HCT116 (cell line): ENCODE measurements at regions not wholly inside any gene's neighbourhood (a gene's known extent, or its start where the extent isn't known, plus 50 kb on each side); places are given as distances from the start of the nearest gene placed in this dataset.

Experiments used
- ATAC-seq: fragments of 200-7000 bp; cut with Tn5 transposase; 2 replicates; pipeline ENCODE4 v1.9.1; 2020; ENCODE audit warnings: mild to moderate bottlenecking, moderate library complexity
- BruUV-seq: library from RNA; stranded (reverse); fragments of 400-500 nt; replicated peaks from 2 replicates; lab custom pipeline; 2021; lab: Mats Ljungman, UMichigan
- CTCF ChIA-PET: fragments of 300-600 bp; sonication (Branson Sonifier 250); formaldehyde crosslinking; loops from one replicate; lab custom pipeline; 2021; ENCODE audit warnings: antibody characterized with exemption; lab: Charles Lee
- POLR2A ChIA-PET: fragments of 300-600, 350-600 bp; sonication (Branson Sonifier 250); formaldehyde crosslinking; loops from one replicate; lab custom pipeline; 2021; ENCODE audit warnings: antibody characterized with exemption; lab: Charles Lee
- RAD21 ChIA-PET, 2 experiments: fragments of 300-600 bp; sonication (Branson Sonifier 250); formaldehyde crosslinking; loops; one replicate each; lab custom pipeline; 2023; ENCODE audit warnings: low total read pairs in 2 of 2; ENCODE audit not compliant: uncharacterized antibody in 2 of 2, unreplicated experiment in 2 of 2, low non-redundant PET in 1 of 2; lab: Charles Lee
- DNase-seq: peaks from one replicate; pipeline ENCODE4 v3.0.0-alpha.2; 2010; ENCODE audit warnings: low read depth, low spot score
- H2AFZ ChIP-seq: fragments of 200-600 bp; shearing (Covaris generic), sonication (generic); 2 replicates; pipeline ENCODE4 v1.6.1; 2017; ENCODE audit warnings: low read depth, mixed run types, mixed read lengths, antibody characterized with exemption, low read length; ENCODE audit not compliant: poor library complexity, severe bottlenecking
- H3K27ac ChIP-seq: 2 replicates; pipeline ENCODE4 v1.5.1; 2012; ENCODE audit warnings: low read depth, low read length
- H3K27me3 ChIP-seq: fragments of 200-600 bp; sonication (generic); 2 replicates; pipeline ENCODE4 v1.6.1; 2016; ENCODE audit warnings: mixed run types, low read length, mixed read lengths; ENCODE audit not compliant: insufficient read depth
- H3K36me3 ChIP-seq, 2 experiments: fragments of 200-500 bp in 1 of 2; fragments of 200-600 bp in 1 of 2; sonication (Bioruptor generic) in 1 of 2; sonication (generic) in 1 of 2; 2 replicates each; pipeline versions ENCODE4 v1.5.1 to v1.6.1; 2014 to 2016; ENCODE audit warnings: low read length in 2 of 2, inconsistent platforms in 1 of 2, mixed read lengths in 1 of 2, mixed run types in 1 of 2; ENCODE audit not compliant: insufficient read depth in 2 of 2, control insufficient read depth in 1 of 2
- H3K4me1 ChIP-seq, 2 experiments: fragments of 200-600 bp in 1 of 2; sonication (generic) in 1 of 2; 2 replicates each; pipeline versions ENCODE4 v1.5.1 to v1.6.1; 2012 to 2017; ENCODE audit warnings: low read length in 2 of 2, inconsistent platforms in 1 of 2, mild to moderate bottlenecking in 1 of 2, mixed read lengths in 1 of 2, mixed run types in 1 of 2, moderate library complexity in 1 of 2; ENCODE audit not compliant: insufficient read depth in 2 of 2, control insufficient read depth in 1 of 2
- H3K4me2 ChIP-seq: fragments of 200-600 bp; sonication (generic); 2 replicates; pipeline ENCODE4 v1.6.1; 2017; ENCODE audit warnings: mixed run types, low read length, mixed read lengths
- H3K4me3 ChIP-seq, 2 experiments: fragments of 200-600 bp in 1 of 2; sonication (generic) in 1 of 2; replicated peaks in 1 of 2; 2 replicates each; pipeline ENCODE4 v1.5.1; 2011 to 2016; ENCODE audit warnings: low read length in 2 of 2, control low read depth in 1 of 2, low read depth in 1 of 2, mild to moderate bottlenecking in 1 of 2, mixed read lengths in 1 of 2, mixed run types in 1 of 2
- H3K79me2 ChIP-seq: fragments of 200-600 bp; sonication (generic); 2 replicates; pipeline ENCODE4 v1.6.1; 2017; ENCODE audit warnings: mild to moderate bottlenecking, mixed run types, low read length, moderate library complexity, mixed read lengths; ENCODE audit not compliant: insufficient read depth
- H3K9ac ChIP-seq: fragments of 200-600 bp; sonication (generic); 2 replicates; pipeline ENCODE4 v1.6.1; 2016; ENCODE audit warnings: low read length, mixed read lengths
- H3K9me2 ChIP-seq: fragments of 200-600 bp; sonication (generic), shearing (Covaris generic); 2 replicates; pipeline ENCODE4 v1.6.1; 2017; ENCODE audit warnings: mixed run types, mild to moderate bottlenecking, moderate library complexity; ENCODE audit not compliant: insufficient read depth
- H3K9me3 ChIP-seq, 2 experiments: fragments of 200-500 bp in 1 of 2; fragments of 200-600 bp in 1 of 2; sonication (Bioruptor generic) in 1 of 2; sonication (generic) in 1 of 2; 2 replicates each; pipeline ENCODE4 v1.6.1; 2014 to 2017; ENCODE audit warnings: low read length in 2 of 2, mixed read lengths in 2 of 2, inconsistent platforms in 1 of 2, low read depth in 1 of 2, mild to moderate bottlenecking in 1 of 2, mixed run types in 1 of 2, moderate library complexity in 1 of 2; ENCODE audit not compliant: control insufficient read depth in 1 of 2, insufficient read depth in 1 of 2
- H4K20me1 ChIP-seq: fragments of 200-600 bp; sonication (generic), shearing (Covaris generic); 2 replicates; pipeline ENCODE4 v1.6.1; 2017; ENCODE audit warnings: mixed run types, mild to moderate bottlenecking, moderate library complexity; ENCODE audit not compliant: insufficient read depth
- ATF3 ChIP-seq: IDR thresholded peaks from 2 replicates; pipeline ENCODE4 v1.6.1; 2012
- CBX3 ChIP-seq: IDR thresholded peaks from 2 replicates; pipeline ENCODE4 v1.6.1; 2012; ENCODE audit warnings: low read depth
- EGR1 ChIP-seq: IDR thresholded peaks from 2 replicates; pipeline ENCODE4 v1.6.1; 2012; ENCODE audit warnings: low read depth
- EZH2 ChIP-seq: fragments of 200-600 bp; sonication (generic); IDR thresholded peaks from 2 replicates; pipeline ENCODE4 v1.6.1; 2017; ENCODE audit warnings: antibody characterized with exemption, mixed run types
- EZH2phosphoT487 ChIP-seq: fragments of 200-600 bp; IDR thresholded peaks from 2 replicates; pipeline ENCODE4 v1.6.1; 2018; ENCODE audit warnings: antibody characterized with exemption, borderline replicate concordance
- FOSL1 ChIP-seq: IDR thresholded peaks from 2 replicates; pipeline ENCODE4 v1.6.1; 2012; ENCODE audit warnings: low read depth
- JUND ChIP-seq: IDR thresholded peaks from 2 replicates; pipeline ENCODE4 v1.6.1; 2012
- MAX ChIP-seq: IDR thresholded peaks from 2 replicates; pipeline ENCODE4 v1.6.1; 2012
- RAD21 ChIP-seq: IDR thresholded peaks from 2 replicates; pipeline ENCODE4 v1.6.1; 2012; ENCODE audit warnings: low read depth, mild to moderate bottlenecking
- SP1 ChIP-seq: IDR thresholded peaks from 2 replicates; pipeline ENCODE4 v1.6.1; 2012; ENCODE audit warnings: low read depth
- SRF ChIP-seq: IDR thresholded peaks from 2 replicates; pipeline ENCODE4 v1.6.1; 2012; ENCODE audit warnings: low read depth
- TCF7L2 ChIP-seq: IDR thresholded peaks from 2 replicates; pipeline ENCODE4 v1.7.0; 2011; ENCODE audit warnings: borderline replicate concordance, inconsistent platforms; ENCODE audit not compliant: insufficient read depth, insufficient read length; ENCODE audit errors: extremely low read depth
- YY1 ChIP-seq: IDR thresholded peaks from 2 replicates; pipeline ENCODE4 v1.6.1; 2011; ENCODE audit warnings: low read length, low read depth, moderate library complexity, mild to moderate bottlenecking; ENCODE audit not compliant: insufficient replicate concordance; ENCODE audit errors: extremely low read depth
- ZFX ChIP-seq: fragments of 450-650 bp; IDR thresholded peaks from 2 replicates; pipeline ENCODE4 v1.6.1; 2017
- ZNF274 ChIP-seq: fragments of 200-500 bp; sonication (Bioruptor generic); IDR thresholded peaks from 2 replicates; pipeline ENCODE4 v1.6.1; 2014; ENCODE audit warnings: mild to moderate bottlenecking, low read depth, low read length, inconsistent platforms
- intact Hi-C: fragments of 100-400 bp; cut with micrococcal nuclease; formaldehyde crosslinking; loops from 2 replicates; pipeline ENCODE4 v1.10.0; 2022

- Histone ChIP-seq H2AFZ (no peak overlapping the region), H3K4me1 (no peaks in the 10 kb centered on the region), H3K36me3 (no peaks in the 10 kb centered on the region), H3K27me3 (no peaks in the 10 kb centered on the region), H4K20me1 (no peaks in the 10 kb centered on the region), H3K9ac (no peak overlapping the region), H3K4me3 (no peak overlapping the region), H3K79me2 (no peaks in the 10 kb centered on the region), H3K9me3 (no peaks in the 10 kb centered on the region), H3K27ac (no peak overlapping the region), H3K4me2 (no peak overlapping the region), H3K9me2 (no peaks in the 10 kb centered on the region)
- POLR2A ChIA-PET = no interaction called here
- DNase-seq (no peak), ATAC-seq (no peak)
- CTCF ChIA-PET = no interaction called here
- intact Hi-C loops = no loop called here
- RAD21 ChIA-PET = no interaction called here
- TF ChIP-seq ATF3 (no peak), CBX3 (no peak), YY1 (no peak), EGR1 (no peak), SP1 (no peak), JUND (no peak), FOSL1 (no peak), EZH2 (no peak), ZFX (no peak), TCF7L2 (no peak), MAX (no peak), RAD21 (no peak), EZH2phosphoT487 (no peak), ZNF274 (no peak), SRF (no peak)
- no TSS peak for BruUV-seq
These were observed 67.9 kb upstream of the PNPT1 start for GRCh38 chr2:55761526-55761925.
